AG04449 (cell line): ENCODE measurements at regions not wholly inside any gene's neighbourhood (a gene's known extent, or its start where the extent isn't known, plus 50 kb on each side); places are given as distances from the start of the nearest gene placed in this dataset.

Source experiments
- CTCF ChIA-PET: fragments of 350-600 bp; formaldehyde crosslinking; extraction: SDS; loops from one replicate; lab custom pipeline; 2021; ENCODE audit warnings: antibody characterized with exemption; lab: Yijun Ruan, JAX
- POLR2A ChIA-PET: fragments of 400-600, 350-600 bp; formaldehyde crosslinking; extraction: SDS; loops from one replicate; lab custom pipeline; 2020; ENCODE audit warnings: antibody characterized with exemption, inconsistent platforms; lab: Yijun Ruan, JAX
- DNase-seq: peaks from one replicate; pipeline ENCODE4 v3.0.0-alpha.2; 2010; ENCODE audit warnings: low read depth, low spot score
- H3K4me3 ChIP-seq: 2 replicates; pipeline ENCODE4 v1.5.1; 2011; ENCODE audit warnings: low read depth, mild to moderate bottlenecking, control low read depth, low read length
- TF ChIP-seq, protein P1 (sequence below): IDR thresholded peaks from one replicate; pipeline ENCODE4 v1.5.1; 2011; ENCODE audit warnings: mild to moderate bottlenecking, moderate library complexity, low read length, control low read depth, inconsistent platforms; ENCODE audit not compliant: insufficient read depth; ENCODE audit errors: missing control alignments

DNA sequence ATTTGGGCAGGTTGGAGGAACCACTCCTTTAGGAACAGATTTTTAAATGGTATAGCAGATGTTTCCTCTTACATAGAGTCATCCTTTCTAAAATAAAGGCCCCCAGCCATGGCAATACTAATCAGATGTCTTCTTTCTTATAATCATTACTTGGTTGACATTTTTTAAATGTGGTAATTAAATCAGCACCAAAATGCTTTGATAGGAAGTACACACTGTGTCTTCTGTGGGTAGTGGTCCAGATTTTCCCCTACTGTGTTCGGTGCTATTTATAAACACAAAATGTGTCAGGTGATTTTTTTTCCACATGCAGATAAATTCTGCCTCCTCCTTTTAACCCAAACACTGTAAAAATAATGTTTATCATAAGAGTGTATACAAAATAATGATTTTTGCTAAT lies 200.9 kb upstream of the DTNA start:
- TF ChIP-seq, protein P1, sequence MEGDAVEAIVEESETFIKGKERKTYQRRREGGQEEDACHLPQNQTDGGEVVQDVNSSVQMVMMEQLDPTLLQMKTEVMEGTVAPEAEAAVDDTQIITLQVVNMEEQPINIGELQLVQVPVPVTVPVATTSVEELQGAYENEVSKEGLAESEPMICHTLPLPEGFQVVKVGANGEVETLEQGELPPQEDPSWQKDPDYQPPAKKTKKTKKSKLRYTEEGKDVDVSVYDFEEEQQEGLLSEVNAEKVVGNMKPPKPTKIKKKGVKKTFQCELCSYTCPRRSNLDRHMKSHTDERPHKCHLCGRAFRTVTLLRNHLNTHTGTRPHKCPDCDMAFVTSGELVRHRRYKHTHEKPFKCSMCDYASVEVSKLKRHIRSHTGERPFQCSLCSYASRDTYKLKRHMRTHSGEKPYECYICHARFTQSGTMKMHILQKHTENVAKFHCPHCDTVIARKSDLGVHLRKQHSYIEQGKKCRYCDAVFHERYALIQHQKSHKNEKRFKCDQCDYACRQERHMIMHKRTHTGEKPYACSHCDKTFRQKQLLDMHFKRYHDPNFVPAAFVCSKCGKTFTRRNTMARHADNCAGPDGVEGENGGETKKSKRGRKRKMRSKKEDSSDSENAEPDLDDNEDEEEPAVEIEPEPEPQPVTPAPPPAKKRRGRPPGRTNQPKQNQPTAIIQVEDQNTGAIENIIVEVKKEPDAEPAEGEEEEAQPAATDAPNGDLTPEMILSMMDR, result no peak
- H3K4me3 ChIP-seq, result no peak overlapping the region
- no peak for DNase-seq
- ChIA-PET CTCF (no interaction called here), POLR2A (no interaction called here)

DNA sequence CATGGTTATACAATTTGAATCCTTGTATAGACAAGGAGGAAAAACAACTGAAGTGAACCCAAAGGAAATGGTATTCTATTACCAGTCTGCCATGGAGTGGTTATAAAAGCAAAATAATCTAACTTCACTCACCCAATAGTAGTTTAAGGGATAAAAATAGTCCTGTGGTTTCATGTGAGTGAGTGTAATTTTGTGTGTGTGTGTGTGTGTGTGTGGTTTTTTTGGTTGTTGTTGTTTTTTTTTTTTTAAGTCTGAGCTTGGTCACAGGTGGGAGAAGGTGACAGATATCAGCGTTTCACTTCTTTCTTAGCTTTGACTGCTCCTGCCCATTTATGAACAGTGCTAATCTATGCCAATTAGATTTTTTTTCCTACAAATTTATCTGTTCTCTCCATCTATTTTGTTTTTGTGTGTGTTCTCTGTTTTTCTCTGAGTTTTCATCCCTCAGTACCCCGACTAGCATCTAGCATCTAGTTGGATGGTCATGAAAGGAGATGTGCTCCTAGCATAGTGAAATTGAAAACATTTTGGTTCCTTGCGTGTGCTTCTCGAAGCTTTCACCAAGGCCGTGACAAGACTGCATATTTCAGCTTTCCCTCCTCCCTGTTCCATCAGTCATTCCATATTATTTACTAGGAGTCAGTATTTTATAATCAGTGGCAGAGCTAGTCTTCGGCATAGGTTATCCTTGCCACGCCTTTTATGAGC lies 200.1 kb upstream of the DTNA start:
- TF ChIP-seq, protein P1, result no peak
- ChIA-PET POLR2A (no interaction called here), CTCF (interaction anchor here (0.7 to 1.5 kb wide), 2 partner anchors 282 to 387 kb away, joined by 3 read pairs; no protein-coding TSS in a partner anchor)
- H3K4me3 ChIP-seq, result no peak overlapping the region
- DNase-seq, result no peak

DNA sequence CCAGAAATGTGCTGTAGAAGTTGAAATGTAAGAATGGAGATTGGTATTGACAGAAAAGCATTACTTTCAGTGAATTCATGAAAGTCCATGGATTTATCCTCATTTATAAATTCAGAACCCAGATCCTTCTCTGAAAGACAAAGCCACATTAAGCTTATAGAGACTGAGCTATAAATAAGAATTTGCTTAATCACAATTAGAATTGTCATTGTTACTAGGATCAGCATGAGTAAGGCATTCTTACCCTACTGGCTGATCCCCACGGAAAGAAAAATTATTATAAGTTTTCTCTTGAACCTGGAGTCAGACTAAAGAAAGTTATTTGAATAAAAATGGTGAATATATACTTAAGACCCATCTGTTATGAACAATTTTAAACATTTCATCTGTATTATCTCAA lies 199.2 kb upstream of the DTNA start:
- DNase-seq, result no peak
- H3K4me3 ChIP-seq, result no peak overlapping the region
- TF ChIP-seq, protein P1, result no peak
- CTCF ChIA-PET, result interaction anchor here (0.7 to 1.5 kb wide), 2 partner anchors 282 to 388 kb away, joined by 3 read pairs; no protein-coding TSS in a partner anchor
- POLR2A ChIA-PET, result no interaction called here

DNA sequence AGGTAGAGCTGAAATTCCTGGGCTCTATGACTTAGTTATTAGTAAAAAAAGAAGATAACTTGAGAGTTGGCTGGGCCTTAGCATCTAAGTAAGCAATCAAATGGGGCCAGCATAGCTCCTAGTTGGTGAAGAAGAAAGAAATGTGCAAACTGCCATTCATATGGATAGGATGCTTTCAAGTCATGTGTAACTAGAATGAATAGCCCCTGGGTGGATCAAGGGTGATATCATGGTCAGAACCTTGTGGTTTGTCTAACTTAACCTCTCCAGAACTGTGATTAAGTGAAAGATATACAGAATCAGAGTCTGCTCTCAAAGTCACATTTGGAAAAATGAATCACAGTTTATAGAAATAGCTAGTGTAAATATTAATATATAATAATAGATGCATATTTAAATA lies 198.7 kb upstream of the DTNA start:
- TF ChIP-seq, protein P1, result no peak
- H3K4me3 ChIP-seq, result no peak overlapping the region
- no peak for DNase-seq
- CTCF ChIA-PET, result interaction anchor here (1.3 to 1.5 kb wide), 2 partner anchors 298 to 389 kb away, joined by 3 to 4 read pairs; no protein-coding TSS in a partner anchor
- POLR2A ChIA-PET, result no interaction called here

DNA sequence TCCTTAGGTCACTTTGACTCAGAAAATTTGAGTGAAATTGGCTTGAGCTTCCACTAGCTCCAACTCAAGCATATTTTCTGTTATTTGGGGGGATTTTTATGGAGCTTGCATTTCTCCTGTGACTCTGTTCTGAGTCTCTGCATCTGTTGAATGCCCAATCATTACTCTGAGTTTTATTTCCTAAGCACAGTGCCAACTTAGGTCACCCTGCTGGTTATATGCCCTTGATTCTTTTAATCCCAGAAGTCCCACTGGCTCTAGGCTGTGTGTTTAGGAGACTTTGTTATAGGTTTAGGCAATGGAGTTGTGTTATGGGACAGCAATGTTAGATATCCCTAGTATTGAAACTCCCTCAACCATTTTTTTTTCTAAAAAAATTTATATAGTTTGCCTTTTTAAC lies 198.2 kb upstream of the DTNA start:
- ChIA-PET CTCF (interaction anchor here (1.3 kb wide), 1 partner anchor 298 kb away, joined by 4 read pairs; no protein-coding TSS in a partner anchor), POLR2A (no interaction called here)
- TF ChIP-seq, protein P1, result no peak
- no peak overlapping the region for H3K4me3 ChIP-seq
- no peak for DNase-seq

DNA sequence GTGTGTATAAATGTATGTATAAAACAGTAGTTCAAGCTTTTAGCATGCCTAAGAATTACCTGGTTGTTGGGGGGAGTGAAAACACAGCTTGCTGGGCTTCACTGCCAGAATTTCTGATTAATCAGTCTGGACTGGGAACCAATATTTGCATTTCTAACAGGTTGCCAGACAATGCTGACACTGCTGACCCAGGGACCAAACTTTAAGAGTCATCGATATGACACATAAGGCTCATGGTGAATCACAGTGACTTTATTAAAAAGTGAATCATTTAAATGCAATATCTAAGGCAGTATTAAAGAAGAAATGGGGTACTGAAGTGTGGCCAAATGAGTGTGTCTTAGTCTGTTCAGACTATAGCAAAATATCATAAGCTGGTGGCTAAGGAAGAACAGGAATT lies 195.9 kb upstream of the DTNA start:
- CTCF ChIA-PET, result no interaction called here
- no peak overlapping the region for H3K4me3 ChIP-seq
- TF ChIP-seq, protein P1, result no peak
- POLR2A ChIA-PET, result no interaction called here
- no peak for DNase-seq
